ENCODE measurements at regions not wholly inside any gene's neighbourhood (a gene's known extent, or its start where the extent isn't known, plus 50 kb on each side); places are given as distances from the start of the nearest gene placed in this dataset.

GRCh38 chr3:5061218-5061569, 60.9 kb upstream of the ARL8B start:
- no peaks in the 10 kb centered on the region for H3F3A ChIP-seq (ENCODE audit: insufficient read depth)
- no peaks in the 10 kb centered on the region for H3K9me2 ChIP-seq (replicated peaks; ENCODE audit: insufficient read depth, low read length)
- H4K20me1 ChIP-seq (ENCODE audit: low read depth, low read length): no peaks in the 10 kb centered on the region
- H3K9ac ChIP-seq (ENCODE audit: low read length): no peak overlapping the region
- TF ChIP-seq CTCF (IDR thresholded peaks at IDR 0.05; ENCODE audit: insufficient read depth, low read length, poor library complexity, severe bottlenecking) (no peak), EZH2phosphoT487 (conservative IDR thresholded peaks at IDR 0.05; ENCODE audit: low read length) (no peak)
- H3K9me3 ChIP-seq (ENCODE audit: insufficient read depth, low read length): no peaks in the 10 kb centered on the region
- H3K4me3 ChIP-seq (ENCODE audit: insufficient read depth, low read length, poor library complexity, severe bottlenecking): no peak overlapping the region
- no peak overlapping the region for H3K27ac ChIP-seq (ENCODE audit: low read depth, low read length)
- no peaks in the 10 kb centered on the region for H3K36me3 ChIP-seq (ENCODE audit: low read length)
- no peaks in the 10 kb centered on the region for H3K79me2 ChIP-seq (ENCODE audit: insufficient read depth, low read length)
- H3K27me3 ChIP-seq (ENCODE audit: low read length): no peaks in the 10 kb centered on the region
- H2AFZ ChIP-seq (ENCODE audit: low read depth, low read length, severe bottlenecking): no peak overlapping the region
- H3K4me2 ChIP-seq (ENCODE audit: low read depth, low read length, poor library complexity, severe bottlenecking): no peak overlapping the region

GRCh38 chr3:5063724-5064123, 58.4 kb upstream of the ARL8B start:
- Histone ChIP-seq H3K36me3 (ENCODE audit: low read length) (no peaks in the 10 kb centered on the region), H3K27me3 (ENCODE audit: low read length) (no peaks in the 10 kb centered on the region), H4K20me1 (ENCODE audit: low read depth, low read length) (no peaks in the 10 kb centered on the region), H3K79me2 (ENCODE audit: insufficient read depth, low read length) (no peaks in the 10 kb centered on the region), H3K4me3 (ENCODE audit: insufficient read depth, low read length, poor library complexity, severe bottlenecking) (no peak overlapping the region), H3K4me2 (ENCODE audit: low read depth, low read length, poor library complexity, severe bottlenecking) (no peak overlapping the region), H3K9me2 (replicated peaks; ENCODE audit: insufficient read depth, low read length) (no peaks in the 10 kb centered on the region), H3K9ac (ENCODE audit: low read length) (no peak overlapping the region), H3F3A (ENCODE audit: insufficient read depth) (no peaks in the 10 kb centered on the region), H2AFZ (ENCODE audit: low read depth, low read length, severe bottlenecking) (no peak overlapping the region), H3K27ac (ENCODE audit: low read depth, low read length) (no peak overlapping the region), H3K9me3 (ENCODE audit: insufficient read depth, low read length) (no peaks in the 10 kb centered on the region)
- TF ChIP-seq CTCF (IDR thresholded peaks at IDR 0.05; ENCODE audit: insufficient read depth, low read length, poor library complexity, severe bottlenecking): no peak
- no peak for TF ChIP-seq EZH2phosphoT487 (conservative IDR thresholded peaks at IDR 0.05; ENCODE audit: low read length)

GRCh38 chr3:5068531-5069050, 53.5 kb upstream of the ARL8B start:
- Histone ChIP-seq H2AFZ (ENCODE audit: low read depth, low read length, severe bottlenecking) (no peak overlapping the region), H3K27me3 (ENCODE audit: low read length) (no peaks in the 10 kb centered on the region), H3K4me3 (ENCODE audit: insufficient read depth, low read length, poor library complexity, severe bottlenecking) (no peak overlapping the region), H3K9me3 (ENCODE audit: insufficient read depth, low read length) (no peaks in the 10 kb centered on the region), H3K27ac (ENCODE audit: low read depth, low read length) (no peak overlapping the region), H3K79me2 (ENCODE audit: insufficient read depth, low read length) (no peaks in the 10 kb centered on the region), H3K9me2 (replicated peaks; ENCODE audit: insufficient read depth, low read length) (no peaks in the 10 kb centered on the region), H3F3A (ENCODE audit: insufficient read depth) (no peaks in the 10 kb centered on the region), H3K9ac (ENCODE audit: low read length) (no peak overlapping the region), H3K36me3 (ENCODE audit: low read length) (no peaks in the 10 kb centered on the region), H4K20me1 (ENCODE audit: low read depth, low read length) (no peaks in the 10 kb centered on the region), H3K4me2 (ENCODE audit: low read depth, low read length, poor library complexity, severe bottlenecking) (no peak overlapping the region)
- TF ChIP-seq CTCF (IDR thresholded peaks at IDR 0.05; ENCODE audit: insufficient read depth, low read length, poor library complexity, severe bottlenecking) (no peak), EZH2phosphoT487 (conservative IDR thresholded peaks at IDR 0.05; ENCODE audit: low read length) (no peak)

All from SU-DHL-6 (cell line).